Ascending aorta (tissue), 2 donors: ENCODE measurements at regions not wholly inside any gene's neighbourhood (a gene's known extent, or its start where the extent isn't known, plus 50 kb on each side); places are given as distances from the start of the nearest gene placed in this dataset.

Experiments
- DNase-seq, 2 donors: peaks; one replicate each; pipeline ENCODE4 v3.0.0-alpha.2; 2019; ENCODE audit warnings: low spot score in 2 of 2
- H3K27ac ChIP-seq, 2 donors: fragments of 200-600 bp; sonication (generic); one replicate each; pipeline ENCODE4 v1.5.1; 2016 to 2017; ENCODE audit warnings: mild to moderate bottlenecking in 1 of 2
- H3K27me3 ChIP-seq: fragments of 200-600 bp; sonication (generic); one replicate; pipeline ENCODE4 v1.5.1; 2017
- H3K36me3 ChIP-seq, 2 donors: fragments of 200-600 bp; sonication (generic); one replicate each; pipeline ENCODE4 v1.5.1; 2016
- H3K4me1 ChIP-seq, 2 donors: fragments of 200-600 bp; sonication (generic); one replicate each; pipeline ENCODE4 v1.5.1; 2016 to 2017; ENCODE audit warnings: mild to moderate bottlenecking in 1 of 2
- H3K4me3 ChIP-seq, 2 donors: fragments of 200-600 bp; sonication (generic); one replicate each; pipeline ENCODE4 v1.5.1; 2016 to 2017; ENCODE audit warnings: mild to moderate bottlenecking in 1 of 2
- H3K9me3 ChIP-seq, 2 donors: fragments of 200-600 bp; sonication (generic); one replicate each; pipeline ENCODE4 v1.5.1; 2016
- CTCF ChIP-seq, 3 experiments: fragments of 200-600 bp in 2 of 3; fragments of 450-650 bp in 1 of 3; sonication (generic) in 2 of 3; IDR thresholded peaks; one replicate each; pipeline ENCODE4 v1.5.1; 2016 to 2019; ENCODE audit warnings: antibody characterized with exemption in 3 of 3, mild to moderate bottlenecking in 1 of 3, moderate library complexity in 1 of 3
- intact Hi-C: fragments of 100-400 bp; cut with DNase I; formaldehyde crosslinking; loops from one replicate; pipeline ENCODE4 v1.15.1; 2023

- H3K27me3 ChIP-seq: no peaks in the 10 kb centered on the region
- intact Hi-C loops: no loop called here
- TF ChIP-seq CTCF (IDR thresholded peaks at IDR 0.05): no peak
- peaks cover 0 to 3% of the 10 kb centered on the region in 2 donors for H3K4me1 ChIP-seq
- H3K9me3 ChIP-seq: no peaks in the 10 kb centered on the region
- no peaks in the 10 kb centered on the region for H3K36me3 ChIP-seq
- no peak overlapping the region for H3K27ac ChIP-seq
- no peak for DNase-seq
- H3K4me3 ChIP-seq: no peak overlapping the region
Observed at GRCh38 chr4:137083571-137084135, 448.6 kb downstream of the PCDH18 start.

GRCh38 chr4:137082061-137082460, 450.2 kb downstream of the PCDH18 start:
- Histone ChIP-seq H3K9me3 (no peaks in the 10 kb centered on the region), H3K27me3 (no peaks in the 10 kb centered on the region), H3K36me3 (no peaks in the 10 kb centered on the region), H3K4me1 (peaks cover 0 to 3% of the 10 kb centered on the region in 2 donors), H3K27ac (no peak overlapping the region), H3K4me3 (no peak overlapping the region)
- DNase-seq: no peak
- no peak for TF ChIP-seq CTCF (IDR thresholded peaks at IDR 0.05)
- intact Hi-C loops: no loop called here

GRCh38 chr4:137076908-137077307, 455.4 kb downstream of the PCDH18 start:
- Histone ChIP-seq H3K9me3 (peaks cover 0 to 3% of the 10 kb centered on the region in 2 donors), H3K27ac (no peak overlapping the region), H3K4me3 (no peak overlapping the region), H3K36me3 (no peaks in the 10 kb centered on the region), H3K4me1 (no peaks in the 10 kb centered on the region), H3K27me3 (no peaks in the 10 kb centered on the region)
- TF ChIP-seq CTCF (IDR thresholded peaks at IDR 0.05): no peak
- DNase-seq: no peak
- intact Hi-C loops: no loop called here

GRCh38 chr4:137075586-137075985, 456.7 kb downstream of the PCDH18 start:
- Histone ChIP-seq H3K27me3 (no peaks in the 10 kb centered on the region), H3K36me3 (no peaks in the 10 kb centered on the region)

GRCh38 chr4:137070614-137071013, 461.7 kb downstream of the PCDH18 start:
- Histone ChIP-seq H3K36me3 (no peaks in the 10 kb centered on the region), H3K9me3 (no peaks in the 10 kb centered on the region), H3K4me3 (no peak overlapping the region), H3K4me1 (no peaks in the 10 kb centered on the region), H3K27me3 (no peaks in the 10 kb centered on the region), H3K27ac (no peak overlapping the region)
- no peak for DNase-seq
- intact Hi-C loops: no loop called here
- no peak for TF ChIP-seq CTCF (IDR thresholded peaks at IDR 0.05)

More at GRCh38 chr4:137075586-137075985, 456.7 kb downstream of the PCDH18 start:
- no peak overlapping the region for H3K4me3 ChIP-seq
- no peak for TF ChIP-seq CTCF (IDR thresholded peaks at IDR 0.05)
- intact Hi-C loops: no loop called here
- no peaks in the 10 kb centered on the region for H3K4me1 ChIP-seq
- no peak for DNase-seq
- peaks cover 0 to 3% of the 10 kb centered on the region in 2 donors for H3K9me3 ChIP-seq
- no peak overlapping the region for H3K27ac ChIP-seq

- intact Hi-C loops: no loop called here
- no peak for TF ChIP-seq CTCF (IDR thresholded peaks at IDR 0.05)
- DNase-seq: no peak
- no peak overlapping the region for H3K27ac ChIP-seq
- H3K27me3 ChIP-seq: no peaks in the 10 kb centered on the region
- no peaks in the 10 kb centered on the region for H3K4me1 ChIP-seq
- H3K36me3 ChIP-seq: no peaks in the 10 kb centered on the region
- no peak overlapping the region for H3K4me3 ChIP-seq
- H3K9me3 ChIP-seq: no peaks in the 10 kb centered on the region
Observed at GRCh38 chr4:137069473-137069872, 462.8 kb downstream of the PCDH18 start.
